ENCODE measurements at regions not wholly inside any gene's neighbourhood (a gene's known extent, or its start where the extent isn't known, plus 50 kb on each side); places are given as distances from the start of the nearest gene placed in this dataset.

DNA sequence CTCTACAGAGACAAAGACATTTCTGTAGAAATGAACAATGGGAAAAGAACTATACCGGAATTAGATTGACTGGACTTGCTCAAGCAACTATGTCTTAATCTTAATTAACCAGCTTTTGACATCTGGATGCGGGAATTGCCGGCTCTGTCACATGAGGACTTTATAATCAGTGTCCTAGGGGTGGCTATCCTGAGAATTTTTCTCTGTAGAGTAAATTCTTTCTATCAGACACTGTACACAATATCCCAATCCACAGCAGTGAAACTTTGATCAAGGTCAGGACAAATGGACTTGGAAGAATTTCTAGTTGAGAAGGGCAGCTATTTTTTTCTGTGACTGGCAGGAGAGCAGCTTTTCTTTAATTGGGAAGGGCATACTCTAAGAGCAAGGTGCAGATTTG is 322.1 kb downstream of the HRH4 start (continued):
- no peak for TF ChIP-seq CTCF (IDR thresholded peaks at IDR 0.05; ENCODE audit: low read depth, low read length, missing input control)

- no peak for DNase-seq (ENCODE audit: low spot score)
- 84% methylated on average over 3 of the region's 3 CpGs for WGBS
- TF ChIP-seq TAF1 (conservative IDR thresholded peaks at IDR 0.05) = no peak
- TF ChIP-seq EGR1 (IDR thresholded peaks at IDR 0.05; ENCODE audit: low read depth in 2 of 2) = no peak
- TF ChIP-seq RXRA (IDR thresholded peaks at IDR 0.05) = no peak
- TF ChIP-seq JUND (IDR thresholded peaks at IDR 0.05) = no peak
- no peak for TF ChIP-seq YY1 (IDR thresholded peaks at IDR 0.05)
- TF ChIP-seq ATF3 (IDR thresholded peaks at IDR 0.05) = no peak
- no peak for TF ChIP-seq FOXA2 (IDR thresholded peaks at IDR 0.05)
- no peak for TF ChIP-seq FOXA1 (IDR thresholded peaks at IDR 0.05)
- TF ChIP-seq SP1 (IDR thresholded peaks at IDR 0.05) = no peak
- no peak for TF ChIP-seq HNF4G (IDR thresholded peaks at IDR 0.05)
- no peak for TF ChIP-seq RAD21 (IDR thresholded peaks at IDR 0.05)
- no peak for TF ChIP-seq REST (IDR thresholded peaks at IDR 0.05)
- TF ChIP-seq MAX (IDR thresholded peaks at IDR 0.05) = no peak
- no peak for TF ChIP-seq NR2F2 (IDR thresholded peaks at IDR 0.05)
- no peak for TF ChIP-seq CTCF (IDR thresholded peaks at IDR 0.05; ENCODE audit: low read depth, low read length, missing input control)
- TF ChIP-seq ZBTB33 (IDR thresholded peaks at IDR 0.05) = no peak
- no peak for TF ChIP-seq GABPA (IDR thresholded peaks at IDR 0.05 in 1 of 2, conservative IDR thresholded peaks at IDR 0.05 in 1 of 2)
- no peak for TF ChIP-seq HNF4A (conservative IDR thresholded peaks at IDR 0.05)
Measured at GRCh38 chr18:24785019-24785418, 324.6 kb downstream of the HRH4 start.

More at GRCh38 chr18:24785019-24785418, 324.6 kb downstream of the HRH4 start:
- H3K9me3 ChIP-seq (ENCODE audit: control insufficient read depth in 4 of 4, low read length in 3 of 4) = no peaks in the 10 kb centered on the region
- no peak overlapping the region for H3K9ac ChIP-seq (ENCODE audit: low read depth in 1 of 2, low read length in 2 of 2)
- H3K27ac ChIP-seq (ENCODE audit: low read depth in 1 of 2, low read length in 2 of 2) = no peak overlapping the region
- H3K36me3 ChIP-seq (ENCODE audit: control insufficient read depth in 4 of 4, insufficient read depth in 3 of 4, low read depth in 1 of 4, low read length in 3 of 4) = no peaks in the 10 kb centered on the region
- H3K27me3 ChIP-seq (ENCODE audit: control insufficient read depth in 4 of 4, insufficient read depth in 4 of 4, low read length in 3 of 4) = no peaks in the 10 kb centered on the region
- H3K4me1 ChIP-seq (ENCODE audit: control insufficient read depth in 4 of 4, insufficient read depth in 4 of 4, low read length in 3 of 4) = no peaks in the 10 kb centered on the region
- H3K4me3 ChIP-seq (ENCODE audit: low read depth in 1 of 3, low read length in 3 of 3) = no peak overlapping the region

Measured in liver (tissue), 8 donors.